GM12874 (cell line): ENCODE measurements at regions not wholly inside any gene's neighbourhood (a gene's known extent, or its start where the extent isn't known, plus 50 kb on each side); places are given as distances from the start of the nearest gene placed in this dataset.

ENCODE experiments used
- TF ChIP-seq, protein P1 (sequence below): IDR thresholded peaks from 2 replicates; pipeline ENCODE4 v1.5.1; 2011; ENCODE audit warnings: low read depth, mild to moderate bottlenecking, control low read depth, low read length, moderate library complexity; ENCODE audit not compliant: insufficient read depth

- TF ChIP-seq, protein P1, sequence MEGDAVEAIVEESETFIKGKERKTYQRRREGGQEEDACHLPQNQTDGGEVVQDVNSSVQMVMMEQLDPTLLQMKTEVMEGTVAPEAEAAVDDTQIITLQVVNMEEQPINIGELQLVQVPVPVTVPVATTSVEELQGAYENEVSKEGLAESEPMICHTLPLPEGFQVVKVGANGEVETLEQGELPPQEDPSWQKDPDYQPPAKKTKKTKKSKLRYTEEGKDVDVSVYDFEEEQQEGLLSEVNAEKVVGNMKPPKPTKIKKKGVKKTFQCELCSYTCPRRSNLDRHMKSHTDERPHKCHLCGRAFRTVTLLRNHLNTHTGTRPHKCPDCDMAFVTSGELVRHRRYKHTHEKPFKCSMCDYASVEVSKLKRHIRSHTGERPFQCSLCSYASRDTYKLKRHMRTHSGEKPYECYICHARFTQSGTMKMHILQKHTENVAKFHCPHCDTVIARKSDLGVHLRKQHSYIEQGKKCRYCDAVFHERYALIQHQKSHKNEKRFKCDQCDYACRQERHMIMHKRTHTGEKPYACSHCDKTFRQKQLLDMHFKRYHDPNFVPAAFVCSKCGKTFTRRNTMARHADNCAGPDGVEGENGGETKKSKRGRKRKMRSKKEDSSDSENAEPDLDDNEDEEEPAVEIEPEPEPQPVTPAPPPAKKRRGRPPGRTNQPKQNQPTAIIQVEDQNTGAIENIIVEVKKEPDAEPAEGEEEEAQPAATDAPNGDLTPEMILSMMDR = no peak
Observed at GRCh38 chr1:101290922-101291561, 54.2 kb downstream of the S1PR1 start.

- TF ChIP-seq, protein P1 = no peak
Observed at GRCh38 chr1:101291562-101292380, 55.0 kb downstream of the S1PR1 start.

- TF ChIP-seq, protein P1 = no peak
Observed at GRCh38 chr1:101293461-101294051, 56.7 kb downstream of the S1PR1 start.

- TF ChIP-seq, protein P1 = no peak
Observed at GRCh38 chr1:101295209-101295608, 58.4 kb downstream of the S1PR1 start.

DNA sequence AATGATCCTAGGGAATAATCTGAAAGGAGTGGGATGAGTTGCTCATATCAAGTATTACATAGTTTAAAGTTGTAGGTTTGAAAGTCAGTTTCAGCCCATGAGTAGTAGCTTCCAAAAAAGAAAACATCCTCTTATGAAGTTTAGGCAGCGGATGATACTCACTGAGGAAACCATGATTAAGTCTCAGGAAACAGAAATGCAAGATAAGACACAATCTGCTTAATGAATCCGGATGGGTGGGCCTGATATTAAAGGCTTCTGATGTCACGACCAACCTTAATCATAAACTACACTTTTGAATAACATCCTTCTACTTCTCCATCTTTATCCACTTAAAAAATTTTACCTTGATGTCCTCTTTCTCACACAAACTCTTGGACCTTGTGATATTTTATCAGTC is 61.8 kb downstream of the S1PR1 start:
- TF ChIP-seq, protein P1 = no peak

DNA sequence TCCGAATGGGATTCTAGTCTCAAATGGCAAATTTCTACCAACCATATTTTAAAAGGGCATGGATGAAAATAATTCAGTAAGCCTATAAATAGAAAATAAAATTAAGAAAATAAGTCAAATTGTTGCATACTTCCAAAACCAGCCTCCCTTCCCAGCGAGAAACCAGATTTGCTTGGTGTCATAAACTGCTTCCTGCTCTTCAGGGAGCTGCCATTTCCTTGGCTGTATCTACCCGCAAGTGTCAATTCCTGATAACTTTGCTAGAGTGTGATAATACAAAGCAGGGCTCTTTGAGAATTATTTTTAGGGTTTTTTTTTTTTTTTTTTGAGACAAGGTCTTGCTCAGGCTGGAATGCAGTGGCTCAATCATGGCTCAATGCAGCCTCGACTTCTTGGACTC is 62.3 kb downstream of the S1PR1 start:
- TF ChIP-seq, protein P1 = no peak

GRCh38 chr1:101299710-101300109 is 62.9 kb downstream of the S1PR1 start:
- TF ChIP-seq, protein P1 = no peak
